Neural progenitor cell (in vitro differentiated cells): ENCODE measurements at regions not wholly inside any gene's neighbourhood (a gene's known extent, or its start where the extent isn't known, plus 50 kb on each side); places are given as distances from the start of the nearest gene placed in this dataset.

Source experiments
- DNase-seq: peaks from one replicate; pipeline ENCODE4 v3.0.0-alpha.2; 2016; ENCODE audit warnings: low spot score
- H2AFZ ChIP-seq: fragments of 200-600 bp; sonication (generic); replicated peaks from 2 replicates; pipeline ENCODE4 v1.6.1; 2016; ENCODE audit warnings: antibody characterized with exemption
- H3F3A ChIP-seq: fragments of 200-600 bp; sonication (generic); 2 replicates; pipeline ENCODE4 v1.6.1; 2016; ENCODE audit warnings: antibody characterized with exemption, low read depth
- H3K27ac ChIP-seq: fragments of 200-600 bp; sonication (generic); 2 replicates; pipeline ENCODE4 v1.5.1; 2016; ENCODE audit warnings: mild to moderate bottlenecking
- H3K27me3 ChIP-seq: fragments of 200-600 bp; sonication (generic); 2 replicates; pipeline ENCODE4 v1.6.1; 2016; ENCODE audit warnings: mild to moderate bottlenecking, moderate library complexity
- H3K36me3 ChIP-seq: fragments of 200-600 bp; sonication (generic); 2 replicates; pipeline ENCODE4 v1.5.1; 2016
- H3K4me1 ChIP-seq: fragments of 200-600 bp; sonication (generic); 2 replicates; pipeline ENCODE4 v1.6.1; 2016; ENCODE audit warnings: mixed run types
- H3K4me2 ChIP-seq: fragments of 200-600 bp; sonication (generic); 2 replicates; pipeline ENCODE4 v1.6.1; 2016
- H3K4me3 ChIP-seq: fragments of 200-600 bp; sonication (generic); 2 replicates; pipeline ENCODE4 v1.5.1; 2016
- H3K79me2 ChIP-seq: fragments of 200-600 bp; sonication (generic); 2 replicates; pipeline ENCODE4 v1.6.1; 2016; ENCODE audit warnings: low read depth
- H3K9ac ChIP-seq: fragments of 200-600 bp; sonication (generic); 2 replicates; pipeline ENCODE4 v1.6.1; 2016
- H3K9me3 ChIP-seq: fragments of 200-600 bp; sonication (generic); 2 replicates; pipeline ENCODE4 v1.5.1; 2016; ENCODE audit warnings: low read depth
- H4K20me1 ChIP-seq: fragments of 200-600 bp; sonication (generic); 2 replicates; pipeline ENCODE4 v1.6.1; 2016; ENCODE audit warnings: low read depth
- H3K27ac Mint-ChIP-seq: 3 replicates; pipeline ENCODE4 v1.8.0; 2021; ENCODE audit warnings: mixed read lengths
- H3K27me3 Mint-ChIP-seq: 2 replicates; pipeline ENCODE4 v1.8.0; 2022; ENCODE audit warnings: low read depth, mild to moderate bottlenecking, inconsistent platforms, moderate library complexity, mixed read lengths; ENCODE audit not compliant: insufficient read depth
- H3K36me3 Mint-ChIP-seq: 3 replicates; pipeline ENCODE4 v1.8.0; 2021; ENCODE audit warnings: mixed read lengths
- H3K4me1 Mint-ChIP-seq: 3 replicates; pipeline ENCODE4 v1.8.0; 2021; ENCODE audit warnings: mixed read lengths
- H3K4me3 Mint-ChIP-seq: 3 replicates; pipeline ENCODE4 v1.8.0; 2021; ENCODE audit warnings: mild to moderate bottlenecking, moderate library complexity, mixed read lengths
- H3K9me3 Mint-ChIP-seq: 3 replicates; pipeline ENCODE4 v1.8.0; 2020; ENCODE audit warnings: mixed read lengths
- CTCF ChIP-seq: fragments of 200-600 bp; sonication (generic); IDR thresholded peaks from 2 replicates; pipeline ENCODE4 v1.5.1; 2017; ENCODE audit warnings: antibody characterized with exemption, mild to moderate bottlenecking
- EZH2 ChIP-seq: fragments of 200-600 bp; sonication (generic); IDR thresholded peaks from 2 replicates; pipeline ENCODE4 v1.6.1; 2017; ENCODE audit warnings: antibody characterized with exemption, mild to moderate bottlenecking, moderate library complexity
- EZH2phosphoT487 ChIP-seq: fragments of 200-600 bp; sonication (generic); IDR thresholded peaks from 2 replicates; pipeline ENCODE4 v1.6.1; 2017; ENCODE audit warnings: antibody characterized with exemption

GRCh38 chr1:80385650-80386049 lies 1379.1 kb upstream of the ADGRL4 start:
- Mint-ChIP-seq H3K4me1 (peaks cover 15% of the 10 kb centered on the region), H3K9me3 (peaks cover 6% of the 10 kb centered on the region), H3K36me3 (peaks cover 2% of the 10 kb centered on the region), H3K27ac (no peak overlapping the region), H3K4me3 (no peak overlapping the region), H3K27me3 (peaks cover 13% of the 10 kb centered on the region)
- Histone ChIP-seq H3K36me3 (no peaks in the 10 kb centered on the region), H3K4me3 (no peak overlapping the region), H3K9me3 (peaks cover 13% of the 10 kb centered on the region), H3K9ac (no peak overlapping the region), H3K27ac (no peak overlapping the region), H4K20me1 (no peaks in the 10 kb centered on the region), H3F3A (no peaks in the 10 kb centered on the region), H3K4me2 (peak overlapping the region; percentile 5), H3K4me1 (peaks cover 7% of the 10 kb centered on the region), H2AFZ (peak overlapping the region; percentile 64), H3K27me3 (no peaks in the 10 kb centered on the region), H3K79me2 (no peaks in the 10 kb centered on the region)
- peak; percentile 5 for DNase-seq
- TF ChIP-seq EZH2phosphoT487 (no peak), EZH2 (no peak), CTCF (no peak)

GRCh38 chr1:80384959-80385358 lies 1378.4 kb upstream of the ADGRL4 start:
- no peak overlapping the region for H3K27ac Mint-ChIP-seq
- H3K4me2 ChIP-seq = no peak overlapping the region
- no peaks in the 10 kb centered on the region for H3K79me2 ChIP-seq
- peaks cover 7% of the 10 kb centered on the region for H3K4me1 ChIP-seq
- H3F3A ChIP-seq = no peaks in the 10 kb centered on the region
- H4K20me1 ChIP-seq = no peaks in the 10 kb centered on the region
- peaks cover 15% of the 10 kb centered on the region for H3K4me1 Mint-ChIP-seq
- H3K9ac ChIP-seq = no peak overlapping the region
- no peak overlapping the region for H2AFZ ChIP-seq
- H3K27me3 Mint-ChIP-seq = peaks cover 12% of the 10 kb centered on the region
- H3K4me3 Mint-ChIP-seq = no peak overlapping the region
- H3K27ac ChIP-seq = no peak overlapping the region
- H3K27me3 ChIP-seq = no peaks in the 10 kb centered on the region
- TF ChIP-seq EZH2phosphoT487 (no peak), EZH2 (no peak), CTCF (no peak)
- peaks cover 11% of the 10 kb centered on the region for H3K9me3 ChIP-seq
- no peaks in the 10 kb centered on the region for H3K36me3 ChIP-seq
- DNase-seq = no peak
- H3K4me3 ChIP-seq = no peak overlapping the region
- H3K36me3 Mint-ChIP-seq = peaks cover 2% of the 10 kb centered on the region
- peaks cover 6% of the 10 kb centered on the region for H3K9me3 Mint-ChIP-seq

GRCh38 chr1:80384083-80384830 lies 1377.7 kb upstream of the ADGRL4 start:
- Mint-ChIP-seq H3K9me3 (peaks cover 1% of the 10 kb centered on the region), H3K27me3 (peaks cover 9% of the 10 kb centered on the region), H3K4me3 (no peak overlapping the region), H3K36me3 (no peaks in the 10 kb centered on the region), H3K4me1 (peaks cover 15% of the 10 kb centered on the region), H3K27ac (no peak overlapping the region)
- H3K79me2 ChIP-seq = no peaks in the 10 kb centered on the region
- TF ChIP-seq EZH2 (no peak), EZH2phosphoT487 (no peak), CTCF (no peak)
- H3K36me3 ChIP-seq = no peaks in the 10 kb centered on the region
- no peak overlapping the region for H3K4me3 ChIP-seq
- H4K20me1 ChIP-seq = no peaks in the 10 kb centered on the region
- H3K4me2 ChIP-seq = no peak overlapping the region
- no peak overlapping the region for H2AFZ ChIP-seq
- no peaks in the 10 kb centered on the region for H3F3A ChIP-seq
- H3K4me1 ChIP-seq = peaks cover 7% of the 10 kb centered on the region
- DNase-seq = no peak
- H3K9ac ChIP-seq = no peak overlapping the region
- H3K9me3 ChIP-seq = peaks cover 4% of the 10 kb centered on the region
- no peak overlapping the region for H3K27ac ChIP-seq
- no peaks in the 10 kb centered on the region for H3K27me3 ChIP-seq
